NCI-H2196 (cell line): ENCODE measurements at regions not wholly inside any gene's neighbourhood (a gene's known extent, or its start where the extent isn't known, plus 50 kb on each side); places are given as distances from the start of the nearest gene placed in this dataset.

Experiments
- DNase-seq: peaks from one replicate; lab custom pipeline; 2025; ENCODE audit not compliant: unreplicated experiment; lab: John Stamatoyannopoulos, UW

DNA sequence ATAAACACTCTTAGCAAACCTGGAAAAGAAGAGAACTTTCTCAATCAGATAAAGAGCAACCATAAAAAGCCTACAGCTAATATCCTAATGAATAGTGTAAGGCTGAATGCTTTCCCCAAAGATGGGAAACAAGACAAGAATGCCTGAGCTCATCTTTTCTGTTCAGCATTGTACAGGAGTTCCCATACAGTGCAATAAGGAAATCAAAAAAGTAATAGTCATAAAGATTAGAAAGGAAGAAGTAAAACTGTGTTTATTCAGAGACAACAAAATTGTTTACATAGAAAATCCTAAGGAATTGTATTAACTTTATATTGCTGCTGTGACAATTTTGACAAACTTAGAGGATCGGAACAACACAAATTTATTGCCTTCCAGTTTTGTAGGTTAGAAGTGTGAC lies 330.7 kb upstream of the SLC24A2 start:
- no peak for DNase-seq

DNA sequence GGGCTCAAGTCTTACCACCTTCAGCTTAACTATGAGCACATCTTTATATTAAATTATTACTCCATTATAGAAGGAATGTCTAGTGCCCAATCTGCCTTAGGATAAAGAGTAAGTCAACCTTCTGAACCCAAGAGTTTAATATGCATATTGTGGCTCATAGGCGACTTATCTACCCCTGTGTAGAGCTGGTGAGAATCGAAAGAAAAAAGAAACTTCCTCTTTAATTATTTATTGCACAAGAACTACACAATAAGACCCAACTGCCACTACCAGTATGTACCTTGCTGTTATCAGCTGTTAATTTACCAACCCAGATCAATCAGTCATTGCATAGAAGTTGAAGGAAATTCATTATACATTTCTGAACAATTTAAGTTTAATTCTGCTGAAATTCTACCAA lies 329.1 kb upstream of the SLC24A2 start:
- DNase-seq: no peak

DNA sequence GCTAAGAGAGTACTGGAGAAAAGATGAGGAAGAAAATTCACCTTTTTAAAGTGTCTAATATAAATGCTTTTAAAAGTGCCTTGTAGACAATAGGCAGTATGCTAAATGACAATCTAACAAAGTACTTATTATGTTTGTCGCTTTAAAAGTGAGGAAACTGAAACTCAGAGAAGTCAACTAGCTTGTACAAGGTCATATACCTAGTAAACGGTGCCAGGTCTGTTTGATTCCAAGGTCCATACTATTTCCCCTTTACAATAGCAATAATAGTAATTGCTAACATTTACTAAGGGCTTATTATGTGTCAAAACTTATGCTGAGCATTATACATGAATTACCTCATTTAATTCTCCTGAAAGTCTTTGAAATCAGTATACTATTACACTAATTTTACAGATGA lies 328.6 kb upstream of the SLC24A2 start:
- no peak for DNase-seq

DNA sequence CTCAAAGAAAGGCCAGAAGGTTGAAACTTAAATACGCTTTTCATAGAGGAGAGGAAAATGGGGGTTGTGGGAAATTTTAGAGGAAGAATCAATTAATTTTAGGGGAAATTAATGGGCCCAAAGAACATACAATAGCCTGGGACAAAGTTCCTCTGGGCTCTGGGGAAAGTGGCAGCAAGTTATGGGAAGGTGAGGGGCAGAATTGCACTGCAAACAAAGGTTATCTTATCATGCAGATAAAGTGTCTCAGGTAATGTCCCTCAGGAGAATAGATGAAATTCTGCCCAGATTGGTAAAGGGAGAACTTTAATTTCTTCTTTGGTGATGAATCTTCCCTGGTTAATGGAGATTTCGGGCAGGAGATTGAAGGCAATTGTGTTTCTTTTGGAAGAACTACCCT lies 326.1 kb upstream of the SLC24A2 start:
- no peak for DNase-seq

DNA sequence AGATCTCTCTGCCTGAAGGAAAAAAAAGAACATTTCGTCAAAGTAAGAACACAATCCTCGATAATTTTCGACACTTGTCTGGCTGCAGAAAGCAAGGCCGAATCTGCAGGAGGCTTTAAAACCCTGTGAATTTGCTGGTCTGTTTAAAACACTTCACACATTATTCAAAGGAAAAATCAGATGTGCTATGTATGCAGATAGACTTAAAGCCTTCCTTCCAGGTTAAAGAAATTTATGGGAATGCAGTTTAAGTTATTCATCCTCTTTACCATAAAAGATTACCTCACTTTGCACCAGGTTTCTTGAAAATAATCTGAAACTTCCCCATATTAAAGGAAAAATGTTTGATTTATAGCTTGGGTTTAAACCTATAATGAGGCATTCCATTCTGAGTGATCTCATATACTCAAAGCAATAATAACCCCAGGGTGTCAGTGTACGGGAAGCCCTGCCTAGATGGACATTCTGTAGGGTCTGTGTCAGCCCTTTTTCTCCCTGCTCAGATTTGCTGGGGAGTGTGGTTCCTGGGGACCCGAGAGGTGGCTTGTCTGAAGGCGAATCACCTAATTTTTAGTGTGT lies 323.5 kb upstream of the SLC24A2 start:
- DNase-seq: no peak

DNA sequence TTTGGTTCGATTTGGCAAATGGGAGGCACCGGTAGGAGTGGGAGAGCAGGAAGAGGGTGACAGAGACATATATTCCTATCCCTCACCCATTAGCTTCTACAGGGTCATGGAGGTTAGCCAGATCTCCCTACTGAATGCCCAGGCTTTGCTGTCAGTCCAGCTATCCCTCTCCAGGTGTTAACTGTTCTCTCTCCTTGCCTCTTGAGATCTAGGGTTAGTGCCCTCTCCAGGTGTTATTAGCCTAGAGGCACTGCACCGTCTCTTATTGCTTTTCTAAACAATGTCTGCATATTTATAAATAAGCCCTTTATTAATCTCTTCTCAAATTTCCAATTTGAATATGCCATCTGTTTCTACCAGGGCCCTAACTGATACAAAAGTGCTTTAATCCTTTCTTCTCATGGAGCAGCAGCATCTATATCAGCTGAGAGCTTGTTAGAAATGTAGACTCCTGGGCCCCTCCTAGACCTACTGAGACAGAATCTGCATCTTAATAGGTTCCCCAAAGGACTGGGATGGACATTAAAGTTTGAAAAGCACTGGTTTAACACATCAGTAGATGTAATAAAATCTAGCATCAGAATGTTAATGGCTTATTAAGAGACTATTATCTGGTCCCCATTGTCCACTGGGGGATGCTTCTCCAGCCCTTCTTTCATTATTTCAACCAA lies 322.5 kb upstream of the SLC24A2 start:
- no peak for DNase-seq

DNA sequence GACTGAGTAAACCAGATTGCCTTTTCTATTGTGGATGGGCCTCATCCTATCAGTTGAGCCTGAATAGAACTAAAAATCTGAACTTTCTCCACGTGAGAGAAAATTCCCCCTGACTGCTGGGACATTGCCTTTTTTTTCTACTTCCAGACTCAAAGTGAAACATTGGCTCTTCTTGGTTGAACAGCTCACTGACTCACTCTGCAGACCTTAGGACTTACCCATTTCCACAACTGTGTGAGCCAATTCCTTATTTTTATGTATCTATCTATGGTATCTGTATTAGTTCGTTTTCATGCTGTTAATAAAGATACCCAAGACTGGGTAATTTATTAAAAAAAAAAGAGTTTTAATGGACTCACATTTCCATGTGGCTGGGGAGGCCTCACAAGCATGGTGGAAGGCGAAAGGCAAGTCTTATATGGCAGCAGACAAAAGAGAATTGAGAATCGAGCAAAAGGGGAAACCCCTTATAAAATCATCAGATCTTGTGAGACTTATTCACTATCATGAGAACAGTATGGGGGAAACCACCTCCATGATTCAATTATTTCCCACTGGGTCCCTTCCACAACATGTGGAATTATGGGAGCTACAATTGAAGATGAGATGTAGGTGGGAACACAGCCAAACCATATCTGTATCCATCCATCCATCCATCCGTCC lies 306.7 kb upstream of the SLC24A2 start:
- DNase-seq: no peak

DNA sequence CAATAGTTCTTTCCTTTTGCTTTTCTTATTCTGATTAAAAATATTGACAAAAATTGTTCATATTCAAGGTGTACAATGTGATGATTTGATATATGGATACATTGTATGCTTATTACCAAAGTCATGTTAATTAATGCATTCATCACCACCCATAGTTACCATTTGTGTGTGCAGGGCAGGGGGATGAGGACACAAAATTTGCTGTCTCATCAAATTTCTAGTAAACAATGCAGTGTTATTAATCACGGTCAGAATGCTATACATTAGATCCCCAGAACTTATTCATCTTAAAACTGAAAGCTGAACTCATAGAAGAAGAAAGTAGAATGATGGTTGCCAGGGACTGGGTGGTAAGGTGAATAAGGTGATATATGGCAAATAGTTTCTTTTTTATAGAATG lies 303.7 kb upstream of the SLC24A2 start:
- no peak for DNase-seq

DNA sequence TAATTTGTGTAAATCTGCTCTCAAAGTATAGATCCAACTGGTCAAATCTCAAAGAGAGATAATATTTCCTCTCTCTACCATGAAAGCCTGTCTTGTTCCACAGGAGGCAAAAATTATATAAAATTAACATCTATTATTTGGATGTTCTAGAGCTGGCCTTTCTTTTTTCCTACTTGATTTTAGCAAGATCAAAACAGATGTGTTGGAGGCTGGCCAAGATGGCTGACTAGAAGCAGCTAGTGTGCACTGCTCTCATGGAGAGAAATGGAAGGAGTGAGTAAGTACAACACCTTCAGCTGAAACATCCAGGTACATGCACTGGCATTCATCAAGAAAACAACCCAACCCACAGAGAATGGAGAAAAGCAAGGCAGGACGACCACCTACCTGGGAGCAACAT lies 298.6 kb upstream of the SLC24A2 start:
- no peak for DNase-seq

DNA sequence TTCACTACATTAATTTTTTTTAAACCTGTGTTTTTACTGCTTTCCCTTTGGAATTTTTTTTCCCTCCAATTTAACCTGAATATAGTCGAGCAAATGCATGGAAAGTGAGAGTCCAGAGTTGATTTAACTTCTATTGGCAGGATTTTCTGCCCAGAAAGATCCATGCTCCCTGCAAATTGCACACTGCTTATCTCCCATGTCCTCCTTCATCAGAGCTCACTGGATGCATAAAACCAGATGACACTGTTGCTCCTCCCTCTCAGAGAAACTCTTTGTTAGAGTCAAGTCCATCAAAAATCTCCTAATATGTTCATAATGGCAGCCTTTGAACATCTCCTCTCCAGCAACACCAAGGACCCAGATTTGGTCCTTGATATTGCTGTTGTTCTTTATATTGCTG lies 297.0 kb upstream of the SLC24A2 start:
- no peak for DNase-seq

DNA sequence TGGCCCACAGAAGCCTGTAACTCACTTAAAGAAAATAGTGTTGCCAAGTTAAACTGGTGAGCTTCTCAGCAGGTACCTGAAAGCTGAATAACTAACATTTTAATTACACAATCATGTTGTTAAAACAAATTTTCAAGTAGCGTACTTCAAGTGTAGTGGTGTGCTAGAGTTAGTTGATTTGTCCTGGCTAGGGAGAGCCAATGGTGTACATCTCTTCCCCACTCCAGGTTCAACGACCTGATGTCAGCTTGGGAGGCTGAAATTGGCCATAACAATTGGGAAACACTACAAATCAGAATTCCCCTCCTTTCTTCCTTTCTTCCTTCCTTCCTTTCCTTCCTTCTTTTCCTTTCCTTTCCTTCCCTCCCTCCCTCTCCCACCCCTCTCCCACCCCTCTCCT lies 295.3 kb upstream of the SLC24A2 start:
- no peak for DNase-seq

DNA sequence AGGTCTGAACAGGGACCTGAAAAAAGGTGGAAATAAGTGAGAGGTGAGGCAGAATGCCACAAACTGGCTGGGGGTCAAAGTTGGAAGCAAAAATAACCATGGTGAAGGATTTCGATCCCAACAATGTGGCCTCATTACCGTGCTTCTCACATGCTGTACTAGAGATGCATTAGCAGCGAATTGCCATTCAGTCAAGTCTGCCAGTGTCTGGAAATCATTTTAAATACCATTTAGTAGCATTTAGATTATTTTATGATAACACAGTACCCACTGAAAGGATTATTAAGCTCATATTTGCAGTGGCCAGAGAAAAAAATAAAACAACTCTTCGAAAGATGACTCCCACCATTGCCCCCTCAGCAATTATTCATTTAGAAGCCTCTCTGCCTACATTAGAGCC lies 294.6 kb upstream of the SLC24A2 start:
- DNase-seq: no peak

DNA sequence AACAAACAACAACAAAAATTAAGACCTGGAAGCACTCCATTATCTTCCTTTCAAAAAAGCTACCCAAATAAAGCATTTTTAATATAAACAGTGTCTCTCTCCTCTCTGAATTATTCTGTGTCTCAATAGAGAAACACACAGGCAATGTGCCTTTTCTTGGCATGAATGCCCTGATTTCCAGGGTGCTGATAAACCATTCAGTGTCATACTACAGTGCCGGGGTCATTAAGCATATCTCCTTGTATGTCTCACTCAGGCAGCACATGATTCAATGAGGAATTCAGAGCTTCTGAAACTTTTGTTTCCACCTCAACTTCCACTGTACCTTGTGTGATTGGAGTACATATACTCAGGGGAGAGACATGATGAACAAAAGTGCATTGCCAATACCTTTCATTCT lies 294.0 kb upstream of the SLC24A2 start:
- no peak for DNase-seq

DNA sequence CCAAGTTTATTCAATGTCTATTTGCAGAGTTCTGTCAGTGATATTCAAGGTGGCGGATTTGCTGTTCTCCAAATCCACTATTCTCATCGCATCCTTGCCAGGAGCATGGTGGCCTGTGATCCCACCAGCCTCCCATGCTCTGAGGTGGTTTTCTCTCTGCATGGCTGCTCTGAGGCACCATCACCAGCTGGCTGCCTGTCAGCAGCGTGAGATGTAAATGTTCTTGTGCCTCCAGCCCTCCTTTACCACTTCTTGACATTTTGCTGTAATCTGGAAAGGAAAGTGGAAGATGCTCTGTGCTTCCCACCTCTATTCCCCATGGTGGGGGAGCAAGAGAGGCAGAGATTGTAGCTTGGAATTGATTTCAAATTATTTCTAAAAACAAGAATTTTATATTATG lies 293.6 kb upstream of the SLC24A2 start:
- no peak for DNase-seq

DNA sequence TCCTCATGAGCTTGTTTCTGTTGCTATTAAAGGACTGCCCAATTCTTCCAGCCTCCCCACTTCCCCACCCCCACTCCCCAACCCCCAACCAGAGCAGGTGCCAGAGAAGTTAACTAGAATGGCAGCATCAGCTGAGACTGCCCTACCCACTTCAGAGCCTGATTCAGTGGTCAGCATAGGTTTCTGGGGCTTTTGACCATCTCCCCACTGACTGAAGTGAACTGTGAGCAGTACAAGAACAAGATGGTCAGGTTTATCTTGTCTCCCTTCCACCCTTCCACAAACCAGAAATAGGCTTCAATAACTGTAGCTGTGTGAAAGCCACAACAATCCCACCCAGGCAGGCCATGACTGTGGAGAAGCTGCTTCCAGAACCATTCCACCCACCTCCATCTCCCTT lies 289.4 kb upstream of the SLC24A2 start:
- DNase-seq: no peak

DNA sequence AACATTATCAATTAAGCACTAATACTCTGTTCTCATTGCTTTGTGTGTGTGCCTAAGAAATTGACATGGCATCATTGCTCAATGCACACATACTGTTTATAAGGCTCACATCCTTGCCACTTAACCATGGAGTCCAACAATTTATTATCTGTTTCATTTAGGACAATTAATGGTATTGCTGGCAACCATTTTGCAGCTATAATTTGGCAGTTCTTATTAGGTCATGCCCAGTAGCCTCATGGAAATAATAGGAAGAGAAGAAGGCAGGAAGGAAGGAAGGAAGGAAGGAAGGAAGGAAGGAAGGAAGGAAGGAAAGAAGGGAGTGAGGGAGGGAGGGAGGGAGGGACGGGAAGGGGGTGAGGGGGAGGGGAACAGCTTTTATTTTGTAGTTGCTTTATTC lies 285.5 kb upstream of the SLC24A2 start:
- DNase-seq: no peak

DNA sequence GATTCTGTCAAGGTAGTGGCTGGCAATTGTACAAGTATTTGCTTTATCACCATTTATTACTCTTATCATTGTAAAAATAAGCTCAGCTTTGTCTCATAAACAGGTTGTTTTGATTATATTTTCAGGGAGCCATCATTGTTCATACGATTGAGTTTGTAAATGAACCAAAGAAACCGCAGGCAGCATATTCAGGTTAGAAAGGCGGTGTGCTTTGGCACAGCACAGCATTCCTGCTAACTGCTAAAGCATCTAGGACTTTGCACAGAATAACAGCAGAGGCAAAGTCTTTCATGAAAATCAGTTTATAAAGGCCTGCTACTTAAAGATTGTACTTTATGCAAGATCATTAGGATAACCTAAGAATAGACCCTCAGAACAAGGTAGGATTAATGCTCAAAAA lies 281.5 kb upstream of the SLC24A2 start:
- DNase-seq: no peak

DNA sequence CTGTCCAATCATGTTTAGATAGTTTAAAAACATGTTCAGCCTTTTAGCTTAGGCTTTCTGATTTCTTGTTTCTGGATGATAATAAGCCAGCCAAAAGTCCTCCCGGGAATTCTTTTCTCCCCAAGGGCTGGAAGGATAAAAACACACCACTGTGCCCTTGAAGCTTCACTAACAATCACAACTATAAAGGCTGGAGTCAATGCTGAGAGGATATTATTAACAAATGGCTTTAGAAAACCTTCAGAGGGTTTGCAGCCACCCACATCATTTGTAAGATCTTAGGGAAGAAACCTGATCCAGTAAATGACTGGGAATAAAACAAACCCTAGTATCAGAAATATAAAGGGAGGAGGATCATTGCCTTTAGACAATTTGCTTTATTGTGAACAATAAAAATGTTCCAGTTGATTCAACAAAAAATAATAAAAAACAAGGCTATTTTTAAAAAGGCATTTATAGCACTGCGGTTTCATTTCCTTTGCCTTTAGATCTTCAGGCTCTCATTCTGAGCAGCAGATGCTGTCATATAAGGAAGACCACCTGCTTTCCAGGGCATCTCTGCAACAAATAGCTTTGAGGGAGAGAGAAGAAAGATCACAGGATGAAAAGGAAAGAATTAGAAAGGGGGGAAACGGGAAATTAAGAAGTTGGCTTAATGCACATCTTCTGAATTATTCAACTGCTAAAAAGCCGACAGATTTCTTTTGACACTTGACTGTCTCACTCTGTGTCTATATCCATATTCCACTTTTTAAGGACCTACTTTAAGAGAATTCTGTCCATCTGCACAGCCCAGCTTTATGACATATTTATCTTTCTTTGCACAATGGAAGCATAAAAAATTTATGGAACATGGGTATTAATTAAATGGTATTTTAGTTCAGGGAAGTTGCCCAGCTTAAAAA lies 277.2 kb upstream of the SLC24A2 start:
- DNase-seq: no peak

DNA sequence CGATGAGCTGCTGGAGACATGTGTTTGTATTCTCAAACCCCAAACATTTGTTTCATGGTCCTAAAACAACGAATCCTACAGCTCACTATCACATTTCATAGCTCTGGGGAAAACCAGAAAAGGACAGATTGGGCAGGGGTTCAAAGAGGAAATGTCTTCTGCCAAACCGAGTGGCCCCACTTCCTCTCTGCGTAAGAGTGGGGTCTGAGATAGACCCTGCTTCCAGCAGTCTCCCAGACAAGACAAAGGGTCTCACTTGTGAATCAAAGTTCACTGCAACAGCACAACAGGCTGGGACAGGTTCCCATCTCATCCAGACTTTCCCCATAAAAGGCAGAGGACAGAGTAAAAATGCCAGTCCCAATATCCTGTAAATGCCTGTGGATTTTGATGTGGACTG lies 276.2 kb upstream of the SLC24A2 start:
- DNase-seq: no peak

DNA sequence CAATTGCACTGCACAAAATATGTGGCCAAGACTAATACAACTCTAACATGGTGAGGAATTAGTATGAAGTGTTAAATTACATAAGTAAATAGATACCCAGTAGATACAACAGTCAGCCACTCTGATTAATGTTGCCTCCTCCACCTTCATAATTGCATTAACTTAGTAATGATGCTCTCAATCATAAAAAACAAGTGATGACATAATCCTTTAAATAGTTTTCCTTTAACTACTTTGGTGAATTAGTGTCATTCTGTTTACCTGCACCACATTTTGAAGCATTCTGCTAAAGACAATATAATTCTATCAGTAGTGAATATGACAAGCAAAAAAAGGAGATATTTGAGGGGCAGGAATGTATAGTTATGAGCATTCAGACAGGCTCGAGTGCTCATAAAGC lies 265.9 kb upstream of the SLC24A2 start:
- no peak for DNase-seq

DNA sequence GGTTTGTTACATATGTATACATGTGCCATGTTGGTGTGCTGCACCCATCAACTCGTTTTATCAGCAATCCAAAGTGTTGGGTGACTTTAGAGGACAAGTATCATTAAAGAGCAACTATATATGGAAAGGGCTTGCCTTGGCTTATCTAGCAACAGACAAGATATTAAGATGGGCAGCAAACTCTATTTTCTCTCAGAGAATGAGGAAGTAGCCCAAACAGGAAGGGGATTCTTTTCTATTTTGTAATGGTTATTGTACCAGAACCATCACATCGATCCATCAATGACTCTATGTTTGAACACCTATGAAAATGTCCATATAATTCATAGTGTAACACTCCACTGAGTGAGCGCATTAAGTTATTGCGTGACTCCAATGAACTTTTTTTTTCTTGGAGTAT lies 260.1 kb upstream of the SLC24A2 start:
- no peak for DNase-seq

DNA sequence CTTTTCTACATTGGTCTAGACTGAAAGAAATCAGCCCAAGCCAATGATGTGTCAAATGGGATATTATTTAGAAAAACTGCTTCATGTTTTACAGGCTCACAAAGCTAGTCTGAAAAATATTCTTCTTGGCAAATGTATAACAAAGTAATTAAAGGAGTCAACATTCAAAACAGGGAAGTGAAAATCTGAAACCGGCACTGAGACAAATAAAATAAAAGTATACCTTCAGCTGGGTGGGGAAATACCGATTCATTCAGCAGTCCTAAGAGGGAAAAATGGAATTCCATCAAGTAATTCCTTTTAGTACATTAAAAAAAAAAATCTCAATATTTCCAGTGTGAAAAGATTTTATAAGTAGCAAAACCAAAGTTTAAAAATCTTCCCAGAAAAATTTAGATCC lies 259.6 kb upstream of the SLC24A2 start:
- no peak for DNase-seq
